ENCODE measurements at regions not wholly inside any gene's neighbourhood (a gene's known extent, or its start where the extent isn't known, plus 50 kb on each side); places are given as distances from the start of the nearest gene placed in this dataset.

DNA sequence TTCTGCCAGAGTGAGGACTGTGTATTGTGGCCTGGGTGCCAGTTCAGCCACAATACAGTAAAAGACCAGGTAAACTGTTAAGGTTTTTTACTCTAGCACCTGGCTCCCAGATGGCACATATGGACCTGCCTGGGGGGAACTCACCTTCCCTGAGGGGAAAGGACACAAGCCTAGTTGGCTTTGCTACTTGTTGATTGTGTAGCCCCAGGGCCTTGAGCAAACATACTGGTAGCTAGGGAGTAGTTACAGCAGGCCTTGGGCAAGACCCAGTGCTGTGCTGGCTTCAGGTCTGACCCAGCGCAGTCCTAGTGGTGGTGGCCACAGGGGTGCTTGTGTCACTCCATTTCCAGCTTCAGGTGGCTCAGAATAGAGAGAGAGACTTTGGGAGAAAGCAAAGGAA is 216.4 kb downstream of the KLHL28 start (continued):
- TF ChIP-seq, protein P1, sequence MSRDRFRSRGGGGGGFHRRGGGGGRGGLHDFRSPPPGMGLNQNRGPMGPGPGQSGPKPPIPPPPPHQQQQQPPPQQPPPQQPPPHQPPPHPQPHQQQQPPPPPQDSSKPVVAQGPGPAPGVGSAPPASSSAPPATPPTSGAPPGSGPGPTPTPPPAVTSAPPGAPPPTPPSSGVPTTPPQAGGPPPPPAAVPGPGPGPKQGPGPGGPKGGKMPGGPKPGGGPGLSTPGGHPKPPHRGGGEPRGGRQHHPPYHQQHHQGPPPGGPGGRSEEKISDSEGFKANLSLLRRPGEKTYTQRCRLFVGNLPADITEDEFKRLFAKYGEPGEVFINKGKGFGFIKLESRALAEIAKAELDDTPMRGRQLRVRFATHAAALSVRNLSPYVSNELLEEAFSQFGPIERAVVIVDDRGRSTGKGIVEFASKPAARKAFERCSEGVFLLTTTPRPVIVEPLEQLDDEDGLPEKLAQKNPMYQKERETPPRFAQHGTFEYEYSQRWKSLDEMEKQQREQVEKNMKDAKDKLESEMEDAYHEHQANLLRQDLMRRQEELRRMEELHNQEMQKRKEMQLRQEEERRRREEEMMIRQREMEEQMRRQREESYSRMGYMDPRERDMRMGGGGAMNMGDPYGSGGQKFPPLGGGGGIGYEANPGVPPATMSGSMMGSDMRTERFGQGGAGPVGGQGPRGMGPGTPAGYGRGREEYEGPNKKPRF (IDR thresholded peaks at IDR 0.05; ENCODE audit: low read depth, low read length) = no peak
- TF ChIP-seq, protein P2, sequence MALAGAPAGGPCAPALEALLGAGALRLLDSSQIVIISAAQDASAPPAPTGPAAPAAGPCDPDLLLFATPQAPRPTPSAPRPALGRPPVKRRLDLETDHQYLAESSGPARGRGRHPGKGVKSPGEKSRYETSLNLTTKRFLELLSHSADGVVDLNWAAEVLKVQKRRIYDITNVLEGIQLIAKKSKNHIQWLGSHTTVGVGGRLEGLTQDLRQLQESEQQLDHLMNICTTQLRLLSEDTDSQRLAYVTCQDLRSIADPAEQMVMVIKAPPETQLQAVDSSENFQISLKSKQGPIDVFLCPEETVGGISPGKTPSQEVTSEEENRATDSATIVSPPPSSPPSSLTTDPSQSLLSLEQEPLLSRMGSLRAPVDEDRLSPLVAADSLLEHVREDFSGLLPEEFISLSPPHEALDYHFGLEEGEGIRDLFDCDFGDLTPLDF (CRISPR knock-in tag; IDR thresholded peaks at IDR 0.05) = no peak
- TF ChIP-seq CBFA2T3 (IDR thresholded peaks at IDR 0.05) (no peak), E2F3 (CRISPR knock-in tag; IDR thresholded peaks at IDR 0.05) (no peak), BMI1 (IDR thresholded peaks at IDR 0.05; ENCODE audit: low read length) (no peak)
- TF ChIP-seq, protein P3, sequence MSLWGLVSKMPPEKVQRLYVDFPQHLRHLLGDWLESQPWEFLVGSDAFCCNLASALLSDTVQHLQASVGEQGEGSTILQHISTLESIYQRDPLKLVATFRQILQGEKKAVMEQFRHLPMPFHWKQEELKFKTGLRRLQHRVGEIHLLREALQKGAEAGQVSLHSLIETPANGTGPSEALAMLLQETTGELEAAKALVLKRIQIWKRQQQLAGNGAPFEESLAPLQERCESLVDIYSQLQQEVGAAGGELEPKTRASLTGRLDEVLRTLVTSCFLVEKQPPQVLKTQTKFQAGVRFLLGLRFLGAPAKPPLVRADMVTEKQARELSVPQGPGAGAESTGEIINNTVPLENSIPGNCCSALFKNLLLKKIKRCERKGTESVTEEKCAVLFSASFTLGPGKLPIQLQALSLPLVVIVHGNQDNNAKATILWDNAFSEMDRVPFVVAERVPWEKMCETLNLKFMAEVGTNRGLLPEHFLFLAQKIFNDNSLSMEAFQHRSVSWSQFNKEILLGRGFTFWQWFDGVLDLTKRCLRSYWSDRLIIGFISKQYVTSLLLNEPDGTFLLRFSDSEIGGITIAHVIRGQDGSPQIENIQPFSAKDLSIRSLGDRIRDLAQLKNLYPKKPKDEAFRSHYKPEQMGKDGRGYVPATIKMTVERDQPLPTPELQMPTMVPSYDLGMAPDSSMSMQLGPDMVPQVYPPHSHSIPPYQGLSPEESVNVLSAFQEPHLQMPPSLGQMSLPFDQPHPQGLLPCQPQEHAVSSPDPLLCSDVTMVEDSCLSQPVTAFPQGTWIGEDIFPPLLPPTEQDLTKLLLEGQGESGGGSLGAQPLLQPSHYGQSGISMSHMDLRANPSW (CRISPR knock-in tag; IDR thresholded peaks at IDR 0.05) = no peak

Measured in K562 (cell line).